KMS-11 (cell line): ENCODE measurements at regions not wholly inside any gene's neighbourhood (a gene's known extent, or its start where the extent isn't known, plus 50 kb on each side); places are given as distances from the start of the nearest gene placed in this dataset.

Source experiments
- H2AFZ ChIP-seq: fragments of 200-600 bp; sonication (generic); 2 replicates; pipeline ENCODE4 v1.6.1; 2016; ENCODE audit warnings: antibody characterized with exemption, mixed run types, low read depth
- H3K27ac ChIP-seq: fragments of 200-600 bp; sonication (generic); 2 replicates; pipeline ENCODE4 v1.6.1; 2016; ENCODE audit warnings: mild to moderate bottlenecking, mixed run types
- H3K27me3 ChIP-seq: fragments of 200-600 bp; sonication (generic); 2 replicates; pipeline ENCODE4 v1.6.1; 2017; ENCODE audit warnings: mild to moderate bottlenecking, low read depth, mixed run types, moderate library complexity; ENCODE audit not compliant: insufficient read depth
- H3K36me3 ChIP-seq: fragments of 200-600 bp; sonication (generic); 2 replicates; pipeline ENCODE4 v1.6.1; 2017; ENCODE audit warnings: mild to moderate bottlenecking, mixed run types; ENCODE audit not compliant: insufficient read depth
- H3K4me1 ChIP-seq: fragments of 200-600 bp; sonication (generic); 2 replicates; pipeline ENCODE4 v1.6.1; 2016; ENCODE audit warnings: mild to moderate bottlenecking, low read depth, mixed run types; ENCODE audit not compliant: poor library complexity, severe bottlenecking
- H3K4me2 ChIP-seq: fragments of 200-600 bp; sonication (generic); 2 replicates; pipeline ENCODE4 v1.7.0; 2016; ENCODE audit warnings: mild to moderate bottlenecking, mixed run types
- H3K4me3 ChIP-seq: fragments of 200-600 bp; sonication (generic); IDR thresholded peaks from 2 replicates; pipeline ENCODE4 v1.6.1; 2017; ENCODE audit warnings: low read depth, low read length, mixed read lengths; ENCODE audit not compliant: insufficient read depth
- H3K79me2 ChIP-seq: fragments of 200-600 bp; sonication (generic); 2 replicates; pipeline ENCODE4 v1.6.1; 2016; ENCODE audit warnings: low read depth, mixed run types; ENCODE audit not compliant: insufficient read depth
- H3K9ac ChIP-seq: fragments of 200-600 bp; sonication (generic); 2 replicates; pipeline ENCODE4 v1.6.1; 2016; ENCODE audit warnings: mild to moderate bottlenecking, mixed run types
- H4K20me1 ChIP-seq: fragments of 200-600 bp; sonication (generic); 2 replicates; pipeline ENCODE4 v1.6.1; 2016; ENCODE audit warnings: mild to moderate bottlenecking, mixed run types; ENCODE audit not compliant: insufficient read depth
- TF ChIP-seq, protein P1 (sequence below): fragments of 200-600 bp; sonication (generic); conservative IDR thresholded peaks from 2 replicates; pipeline ENCODE4 v1.6.1; 2017; ENCODE audit warnings: low read depth, mild to moderate bottlenecking, antibody characterized with exemption, low read length, moderate library complexity, mixed read lengths

- no peak overlapping the region for H3K9ac ChIP-seq
- TF ChIP-seq, protein P1, sequence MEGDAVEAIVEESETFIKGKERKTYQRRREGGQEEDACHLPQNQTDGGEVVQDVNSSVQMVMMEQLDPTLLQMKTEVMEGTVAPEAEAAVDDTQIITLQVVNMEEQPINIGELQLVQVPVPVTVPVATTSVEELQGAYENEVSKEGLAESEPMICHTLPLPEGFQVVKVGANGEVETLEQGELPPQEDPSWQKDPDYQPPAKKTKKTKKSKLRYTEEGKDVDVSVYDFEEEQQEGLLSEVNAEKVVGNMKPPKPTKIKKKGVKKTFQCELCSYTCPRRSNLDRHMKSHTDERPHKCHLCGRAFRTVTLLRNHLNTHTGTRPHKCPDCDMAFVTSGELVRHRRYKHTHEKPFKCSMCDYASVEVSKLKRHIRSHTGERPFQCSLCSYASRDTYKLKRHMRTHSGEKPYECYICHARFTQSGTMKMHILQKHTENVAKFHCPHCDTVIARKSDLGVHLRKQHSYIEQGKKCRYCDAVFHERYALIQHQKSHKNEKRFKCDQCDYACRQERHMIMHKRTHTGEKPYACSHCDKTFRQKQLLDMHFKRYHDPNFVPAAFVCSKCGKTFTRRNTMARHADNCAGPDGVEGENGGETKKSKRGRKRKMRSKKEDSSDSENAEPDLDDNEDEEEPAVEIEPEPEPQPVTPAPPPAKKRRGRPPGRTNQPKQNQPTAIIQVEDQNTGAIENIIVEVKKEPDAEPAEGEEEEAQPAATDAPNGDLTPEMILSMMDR = no peak
- no peaks in the 10 kb centered on the region for H3K79me2 ChIP-seq
- no peaks in the 10 kb centered on the region for H3K27me3 ChIP-seq
- no peaks in the 10 kb centered on the region for H4K20me1 ChIP-seq
- H3K4me2 ChIP-seq = no peak overlapping the region
- H2AFZ ChIP-seq = no peak overlapping the region
- no peaks in the 10 kb centered on the region for H3K36me3 ChIP-seq
- no peak overlapping the region for H3K4me3 ChIP-seq
- no peaks in the 10 kb centered on the region for H3K4me1 ChIP-seq
- no peak overlapping the region for H3K27ac ChIP-seq
These were observed 98.6 kb upstream of the DAP start for GRCh38 chr5:10859393-10860195.

DNA sequence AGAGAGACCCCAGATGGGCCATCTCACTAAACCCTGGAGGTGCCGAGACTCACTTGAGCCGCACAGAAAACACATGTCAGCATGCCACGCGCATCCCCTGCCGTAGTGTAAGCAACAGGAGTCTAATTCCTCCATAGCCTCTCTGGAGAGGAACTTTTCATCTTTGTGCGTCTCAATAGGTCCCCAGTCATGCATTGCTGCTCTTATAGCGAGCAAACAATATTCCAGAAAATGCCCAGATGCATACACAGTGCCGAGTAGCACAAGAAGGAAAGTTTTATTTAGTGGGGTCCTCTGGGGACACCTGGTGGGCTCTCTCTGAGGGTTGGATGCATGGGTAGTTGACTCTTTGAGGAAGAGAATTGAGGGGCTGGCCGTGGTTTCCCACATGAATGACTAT lies 97.9 kb upstream of the DAP start:
- Histone ChIP-seq H3K4me1 (no peaks in the 10 kb centered on the region), H3K27ac (no peak overlapping the region), H3K4me2 (no peak overlapping the region), H3K36me3 (no peaks in the 10 kb centered on the region), H4K20me1 (no peaks in the 10 kb centered on the region), H3K27me3 (no peaks in the 10 kb centered on the region), H2AFZ (no peak overlapping the region), H3K79me2 (no peaks in the 10 kb centered on the region), H3K4me3 (no peak overlapping the region), H3K9ac (no peak overlapping the region)
- TF ChIP-seq, protein P1 = no peak

DNA sequence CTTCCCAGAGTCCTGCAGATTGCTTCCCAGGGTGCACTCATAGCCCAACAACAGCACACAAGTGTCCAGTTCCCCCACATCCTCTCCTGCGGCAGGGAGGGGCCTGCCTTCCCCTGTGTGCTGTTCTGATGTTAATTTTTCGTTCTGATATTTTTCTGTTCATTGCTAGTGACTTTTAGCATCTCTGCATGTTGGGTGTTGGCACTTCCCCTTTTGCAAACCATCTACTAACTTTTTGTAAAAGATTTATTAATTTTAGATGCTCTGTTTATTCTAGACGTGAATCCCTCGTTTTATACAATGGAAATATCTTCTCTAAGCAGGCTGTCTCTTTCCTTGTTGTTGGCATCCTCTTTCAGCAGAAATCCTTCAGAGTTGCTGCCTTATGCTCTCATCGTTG lies 97.3 kb upstream of the DAP start:
- Histone ChIP-seq H3K27me3 (no peaks in the 10 kb centered on the region), H3K9ac (no peak overlapping the region), H3K4me3 (no peak overlapping the region), H3K4me1 (no peaks in the 10 kb centered on the region), H3K36me3 (no peaks in the 10 kb centered on the region), H4K20me1 (no peaks in the 10 kb centered on the region), H2AFZ (no peak overlapping the region), H3K27ac (no peak overlapping the region), H3K4me2 (no peak overlapping the region), H3K79me2 (no peaks in the 10 kb centered on the region)
- TF ChIP-seq, protein P1 = no peak

DNA sequence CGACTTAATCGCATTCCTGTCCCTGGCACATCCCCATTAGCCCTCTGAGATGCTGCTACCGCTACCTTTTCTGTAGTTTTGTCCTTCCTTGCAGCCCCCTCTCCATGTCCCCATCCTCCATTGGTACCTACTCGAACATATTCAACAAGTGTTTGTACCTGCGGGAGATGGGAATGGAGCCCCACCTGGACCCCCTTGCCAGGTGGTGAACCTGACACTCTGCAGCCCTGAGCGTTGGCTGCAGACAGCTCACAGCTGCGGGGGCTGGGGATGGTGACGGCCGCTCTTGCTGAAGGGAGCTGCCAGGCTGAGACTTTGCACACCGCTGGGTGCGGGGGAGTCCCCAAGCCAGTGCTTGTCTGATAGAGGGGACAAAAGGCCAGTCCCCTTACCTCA lies 96.3 kb upstream of the DAP start:
- no peak overlapping the region for H3K9ac ChIP-seq
- TF ChIP-seq, protein P1 = no peak
- no peak overlapping the region for H2AFZ ChIP-seq
- H3K27ac ChIP-seq = no peak overlapping the region
- H3K4me1 ChIP-seq = no peaks in the 10 kb centered on the region
- no peaks in the 10 kb centered on the region for H3K27me3 ChIP-seq
- H4K20me1 ChIP-seq = no peaks in the 10 kb centered on the region
- H3K4me2 ChIP-seq = no peak overlapping the region
- H3K36me3 ChIP-seq = no peaks in the 10 kb centered on the region
- H3K4me3 ChIP-seq = no peak overlapping the region
- H3K79me2 ChIP-seq = no peaks in the 10 kb centered on the region
